Glutamatergic neuron (in vitro differentiated cells): ENCODE measurements at regions not wholly inside any gene's neighbourhood (a gene's known extent, or its start where the extent isn't known, plus 50 kb on each side); places are given as distances from the start of the nearest gene placed in this dataset.

Source experiments
- DNase-seq: peaks from one replicate; pipeline ENCODE4 v3.0.0; 2022
- H3K27ac Mint-ChIP-seq: one replicate; pipeline ENCODE4 v1.8.0; 2020; ENCODE audit warnings: mild to moderate bottlenecking, mixed read lengths, inconsistent platforms; ENCODE audit not compliant: unreplicated experiment
- H3K27me3 Mint-ChIP-seq: one replicate; pipeline ENCODE4 v1.8.0; 2020; ENCODE audit warnings: mild to moderate bottlenecking, moderate library complexity, mixed read lengths, inconsistent platforms; ENCODE audit not compliant: unreplicated experiment
- H3K36me3 Mint-ChIP-seq: one replicate; pipeline ENCODE4 v1.8.0; 2020; ENCODE audit warnings: mild to moderate bottlenecking, mixed read lengths, inconsistent platforms; ENCODE audit not compliant: unreplicated experiment
- H3K4me1 Mint-ChIP-seq: one replicate; pipeline ENCODE4 v1.8.0; 2020; ENCODE audit warnings: mild to moderate bottlenecking, low read depth, mixed read lengths, inconsistent platforms; ENCODE audit not compliant: unreplicated experiment
- H3K4me3 Mint-ChIP-seq: one replicate; pipeline ENCODE4 v1.8.0; 2020; ENCODE audit warnings: mild to moderate bottlenecking, mixed read lengths, inconsistent platforms; ENCODE audit not compliant: unreplicated experiment
- H3K9me3 Mint-ChIP-seq: one replicate; pipeline ENCODE4 v1.8.0; 2020; ENCODE audit warnings: mild to moderate bottlenecking, moderate library complexity, mixed read lengths, inconsistent platforms; ENCODE audit not compliant: unreplicated experiment
- CTCF ChIP-seq: fragments of 200-600 bp; sonication (generic); IDR thresholded peaks from one replicate; pipeline ENCODE4 v1.5.0; 2021; ENCODE audit not compliant: partially characterized antibody, unreplicated experiment

- Mint-ChIP-seq H3K36me3 (no peaks in the 10 kb centered on the region), H3K27ac (no peak overlapping the region), H3K27me3 (peaks cover 5% of the 10 kb centered on the region), H3K4me1 (no peaks in the 10 kb centered on the region), H3K9me3 (no peaks in the 10 kb centered on the region), H3K4me3 (no peak overlapping the region)
- no peak for TF ChIP-seq CTCF
- no peak for DNase-seq
These were observed 157.4 kb upstream of the TNFAIP3 start for GRCh38 chr6:137709424-137710236.

GRCh38 chr6:137711972-137712371 lies 155.1 kb upstream of the TNFAIP3 start:
- Mint-ChIP-seq H3K4me1 (no peaks in the 10 kb centered on the region), H3K4me3 (no peak overlapping the region), H3K9me3 (no peaks in the 10 kb centered on the region), H3K27me3 (no peaks in the 10 kb centered on the region), H3K36me3 (no peaks in the 10 kb centered on the region), H3K27ac (no peak overlapping the region)
- no peak for TF ChIP-seq CTCF
- no peak for DNase-seq

- Mint-ChIP-seq H3K27me3 (no peaks in the 10 kb centered on the region), H3K36me3 (no peaks in the 10 kb centered on the region), H3K27ac (no peak overlapping the region), H3K4me1 (no peaks in the 10 kb centered on the region), H3K4me3 (no peak overlapping the region), H3K9me3 (no peaks in the 10 kb centered on the region)
- no peak for TF ChIP-seq CTCF
- no peak for DNase-seq
These were observed 154.5 kb upstream of the TNFAIP3 start for GRCh38 chr6:137712587-137712986.

GRCh38 chr6:137715589-137716045 lies 151.4 kb upstream of the TNFAIP3 start:
- H3K4me3 Mint-ChIP-seq: no peak overlapping the region
- no peaks in the 10 kb centered on the region for H3K4me1 Mint-ChIP-seq
- no peak overlapping the region for H3K27ac Mint-ChIP-seq
- no peak for DNase-seq
- H3K9me3 Mint-ChIP-seq: no peaks in the 10 kb centered on the region
- H3K36me3 Mint-ChIP-seq: no peaks in the 10 kb centered on the region
- no peak for TF ChIP-seq CTCF
- no peaks in the 10 kb centered on the region for H3K27me3 Mint-ChIP-seq
